B cell (primary cell): ENCODE measurements at regions not wholly inside any gene's neighbourhood (a gene's known extent, or its start where the extent isn't known, plus 50 kb on each side); places are given as distances from the start of the nearest gene placed in this dataset.

Source experiments
- ATAC-seq: fragments of 200-7000 bp; cut with Tn5 transposase; one replicate; pipeline ENCODE4 v1.10.0; 2021; ENCODE audit warnings: low read depth, mild to moderate bottlenecking, moderate number of reproducible peaks, moderate library complexity
- CTCF ChIA-PET: fragments of 350-600 bp; sonication (Branson Sonifier 250); formaldehyde crosslinking; loops from one replicate; lab custom pipeline; 2021; ENCODE audit warnings: antibody characterized with exemption, inconsistent platforms; lab: Charles Lee
- POLR2A ChIA-PET: fragments of 350-600 bp; sonication (Branson Sonifier 250); formaldehyde crosslinking; loops from one replicate; lab custom pipeline; 2021; ENCODE audit warnings: antibody characterized with exemption; lab: Charles Lee
- DNase-seq: peaks from one replicate; pipeline ENCODE4 v3.0.0; 2013
- H2AFZ ChIP-seq: 2 replicates; pipeline ENCODE4 v1.6.1; 2012; ENCODE audit warnings: mild to moderate bottlenecking, low read depth, low read length; ENCODE audit not compliant: insufficient read depth, poor library complexity, severe bottlenecking
- H3K27ac ChIP-seq, 2 donors: 1 replicate in 1 of 2; 2 replicates in 1 of 2; pipeline ENCODE4 v1.5.1; 2012 to 2013; ENCODE audit warnings: low read length in 2 of 2, mild to moderate bottlenecking in 2 of 2, moderate library complexity in 1 of 2
- H3K27me3 ChIP-seq, 4 experiments: fragments of 200-600 bp in 1 of 4; sonication (generic) in 1 of 4; replicated peaks in 1 of 4; 1 replicate in 2 of 4; 2 replicates in 2 of 4; pipeline versions ENCODE4 v1.6.1 to v1.7.0; 2013 to 2016; ENCODE audit warnings: low read length in 3 of 4, mild to moderate bottlenecking in 2 of 4, mixed read lengths in 1 of 4, moderate library complexity in 1 of 4; ENCODE audit not compliant: insufficient read depth in 4 of 4, control insufficient read depth in 3 of 4; ENCODE audit errors: control extremely low read depth in 1 of 4
- H3K36me3 ChIP-seq, 2 experiments: replicated peaks in 1 of 2; 1 replicate in 1 of 2; 2 replicates in 1 of 2; pipeline versions ENCODE4 v1.6.1 to v1.7.1; 2013; ENCODE audit warnings: low read length in 1 of 2; ENCODE audit not compliant: insufficient read depth in 2 of 2, control insufficient read depth in 1 of 2; ENCODE audit errors: control extremely low read depth in 1 of 2, extremely low read depth in 1 of 2
- H3K4me1 ChIP-seq, 2 donors: fragments of 200-600 bp in 1 of 2; sonication (generic) in 1 of 2; 1 replicate in 1 of 2; 2 replicates in 1 of 2; pipeline versions ENCODE4 v1.5.1 to v1.6.1; 2013 to 2017; ENCODE audit warnings: low read length in 2 of 2; ENCODE audit not compliant: control insufficient read depth in 2 of 2, insufficient read depth in 2 of 2
- H3K4me2 ChIP-seq: replicated peaks from 2 replicates; pipeline ENCODE3; 2012; ENCODE audit warnings: mild to moderate bottlenecking, low read depth, low read length; ENCODE audit not compliant: poor library complexity, severe bottlenecking
- H3K4me3 ChIP-seq, 5 experiments: fragments of 200-600 bp in 1 of 5; sonication (generic) in 1 of 5; 1 replicate in 3 of 5; 2 replicates in 2 of 5; pipeline versions ENCODE4 v1.5.1 to v1.7.0; 2011 to 2016; ENCODE audit warnings: low read length in 4 of 5, mild to moderate bottlenecking in 4 of 5, low read depth in 2 of 5, control low read depth in 1 of 5, moderate library complexity in 1 of 5; ENCODE audit not compliant: insufficient read depth in 1 of 5; ENCODE audit errors: control extremely low read depth in 1 of 5, extremely low read depth in 1 of 5
- H3K79me2 ChIP-seq: fragments of 200-600 bp; sonication (generic); one replicate; pipeline ENCODE4 v1.6.0; 2016; ENCODE audit warnings: low read length; ENCODE audit not compliant: control insufficient read depth, insufficient read depth
- H3K9ac ChIP-seq: fragments of 200-600 bp; sonication (generic); 2 replicates; pipeline ENCODE4 v1.6.1; 2017; ENCODE audit warnings: mild to moderate bottlenecking, low read length, moderate library complexity
- H3K9me3 ChIP-seq, 3 donors: one replicate each; pipeline versions ENCODE4 v1.6.1 to v1.7.1; 2013; ENCODE audit warnings: low read length in 2 of 3; ENCODE audit not compliant: control insufficient read depth in 2 of 3, insufficient read depth in 1 of 3; ENCODE audit errors: control extremely low read depth in 1 of 3
- H4K20me1 ChIP-seq: 2 replicates; pipeline ENCODE4 v1.6.0; 2012; ENCODE audit warnings: mild to moderate bottlenecking, low read length; ENCODE audit not compliant: insufficient read depth, control insufficient read depth, poor library complexity, severe bottlenecking
- H3K27ac Mint-ChIP-seq: one replicate; pipeline ENCODE4 v1.8.0; 2021; ENCODE audit warnings: mixed read lengths
- H3K27me3 Mint-ChIP-seq: one replicate; pipeline ENCODE4 v1.8.0; 2021; ENCODE audit warnings: mixed read lengths
- H3K4me1 Mint-ChIP-seq: one replicate; pipeline ENCODE4 v1.8.0; 2021; ENCODE audit warnings: mixed read lengths
- H3K4me3 Mint-ChIP-seq: one replicate; pipeline ENCODE4 v1.8.0; 2021; ENCODE audit warnings: mixed read lengths
- H3K9me3 Mint-ChIP-seq: one replicate; pipeline ENCODE4 v1.8.0; 2022; ENCODE audit warnings: mixed read lengths; ENCODE audit not compliant: insufficient read depth
- CTCF ChIP-seq: fragments of 200-600 bp; IDR thresholded peaks from one replicate; pipeline ENCODE4 v1.8.0; 2022; ENCODE audit warnings: antibody characterized with exemption, mild to moderate bottlenecking
- EZH2 ChIP-seq: IDR thresholded peaks from 2 replicates; pipeline ENCODE4 v1.6.1; 2012; ENCODE audit warnings: borderline replicate concordance, low read depth, mild to moderate bottlenecking, moderate library complexity, low read length; ENCODE audit not compliant: insufficient read depth, poor library complexity, severe bottlenecking
- WGBS: methylation state at CpG from one replicate; pipeline ENCODE4 v1.1.5; 2013; ENCODE audit warnings: missing lambda C conversion rate; ENCODE audit not compliant: insufficient coverage; 5-methylcytosine and 5-hydroxymethylcytosine counted together
- intact Hi-C: fragments of 100-400 bp; cut with micrococcal nuclease; formaldehyde crosslinking; loops from one replicate; pipeline ENCODE4 v1.10.0; 2022

DNA sequence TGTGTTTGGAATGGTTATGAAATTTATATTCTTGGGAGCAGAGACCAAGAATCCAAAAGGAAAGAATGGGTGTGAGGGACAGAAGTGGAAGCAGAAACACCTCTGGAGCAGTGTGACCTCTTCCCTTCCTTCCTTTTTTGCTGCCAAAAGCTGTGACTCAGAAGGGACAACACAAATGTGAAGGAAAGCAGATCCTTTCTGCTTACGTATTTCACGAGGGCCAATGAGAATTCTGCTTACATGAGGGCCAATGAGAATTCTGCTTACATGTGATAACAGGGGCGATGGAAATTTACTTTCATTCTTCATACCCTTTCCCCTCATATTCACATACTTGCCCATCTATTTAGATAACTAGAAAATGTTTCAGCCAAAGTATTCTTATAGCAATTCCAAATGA lies 404.6 kb downstream of the PRDM5 start:
- Histone ChIP-seq H3K4me3 (no peak overlapping the region), H2AFZ (no peak overlapping the region), H3K4me1 (no peaks in the 10 kb centered on the region), H3K27me3 (no peaks in the 10 kb centered on the region), H3K4me2 (no peak overlapping the region), H3K9me3 (no peaks in the 10 kb centered on the region), H3K36me3 (no peaks in the 10 kb centered on the region), H3K79me2 (no peaks in the 10 kb centered on the region), H3K9ac (no peak overlapping the region), H3K27ac (no peak overlapping the region), H4K20me1 (no peaks in the 10 kb centered on the region)
- no peak for ATAC-seq
- intact Hi-C loops, result no loop called here
- no CpG with 5 or more reads among the region's 3 CpGs for WGBS
- no peak for TF ChIP-seq CTCF
- no peak for TF ChIP-seq EZH2
- Mint-ChIP-seq H3K27me3 (no peaks in the 10 kb centered on the region), H3K9me3 (peaks cover 6% of the 10 kb centered on the region), H3K27ac (no peak overlapping the region), H3K4me1 (no peaks in the 10 kb centered on the region), H3K4me3 (no peak overlapping the region)
- POLR2A ChIA-PET, result no interaction called here
- CTCF ChIA-PET, result no interaction called here
- no peak for DNase-seq

DNA sequence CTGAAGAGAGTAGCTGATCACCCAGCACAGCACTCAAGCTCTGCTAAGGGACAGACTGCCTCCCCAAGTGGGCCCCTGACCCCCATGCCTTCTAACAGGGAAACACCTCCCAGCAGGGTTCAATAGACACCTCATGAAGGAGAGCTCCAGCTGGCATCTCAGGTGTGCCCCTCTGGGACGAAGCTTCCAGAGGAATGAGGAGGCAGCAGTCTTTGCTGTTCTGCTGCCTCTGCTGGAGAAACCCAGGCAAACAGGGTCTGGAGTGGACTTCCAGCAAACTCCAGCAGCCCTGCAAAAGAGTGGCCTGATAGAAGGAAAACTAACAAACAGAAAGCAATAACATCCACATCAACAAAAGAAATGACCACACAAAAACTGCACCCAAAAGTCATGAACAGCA lies 412.8 kb downstream of the PRDM5 start:
- Mint-ChIP-seq H3K27me3 (no peaks in the 10 kb centered on the region), H3K27ac (no peak overlapping the region), H3K4me1 (no peaks in the 10 kb centered on the region), H3K4me3 (no peak overlapping the region), H3K9me3 (peaks cover 2% of the 10 kb centered on the region)
- Histone ChIP-seq H3K27ac (no peak overlapping the region), H3K4me1 (no peaks in the 10 kb centered on the region), H2AFZ (no peak overlapping the region), H3K9me3 (peaks cover 0 to 9% (median 0%) of the 10 kb centered on the region in 3 donors), H3K4me2 (no peak overlapping the region), H3K27me3 (no peaks in the 10 kb centered on the region), H3K36me3 (no peaks in the 10 kb centered on the region), H3K79me2 (no peaks in the 10 kb centered on the region), H4K20me1 (no peaks in the 10 kb centered on the region), H3K4me3 (no peak overlapping the region), H3K9ac (no peak overlapping the region)
- DNase-seq (no peak), ATAC-seq (no peak)
- intact Hi-C loops, result no loop called here
- CTCF ChIA-PET, result no interaction called here
- POLR2A ChIA-PET, result no interaction called here
- no peak for TF ChIP-seq EZH2
- TF ChIP-seq CTCF, result no peak
- WGBS, result 83% methylated on average over 1 of the region's 1 CpG
